ENCODE measurements at regions not wholly inside any gene's neighbourhood (a gene's known extent, or its start where the extent isn't known, plus 50 kb on each side); places are given as distances from the start of the nearest gene placed in this dataset.
"Not testable (repeated sequence)": the region's sequence is repeated elsewhere in the genome, so short reads cannot be mapped to it uniquely, and the experiment has no call there.

DNA sequence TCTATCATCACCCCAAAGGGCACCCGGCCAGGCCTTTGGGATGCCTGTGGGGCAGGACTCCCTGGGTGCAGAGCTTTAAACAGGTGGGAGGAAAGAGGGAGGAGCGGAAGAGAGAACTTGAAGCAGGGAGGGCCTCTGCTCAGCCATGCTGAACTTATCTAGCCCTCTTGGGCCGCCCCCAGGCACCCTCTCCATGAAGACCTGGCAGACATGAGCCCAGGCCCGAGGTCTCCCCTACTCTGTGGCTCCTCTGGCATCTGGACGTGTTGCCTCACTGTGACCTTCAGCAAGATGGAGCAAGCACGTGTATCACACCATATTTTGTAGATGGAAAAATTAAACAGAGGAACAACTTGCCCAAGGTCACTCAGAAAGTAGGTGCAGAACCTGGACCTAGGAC lies 711.4 kb downstream of the MATN1 start:
- DNase-seq (ENCODE audit: low spot score) = no peak

DNA sequence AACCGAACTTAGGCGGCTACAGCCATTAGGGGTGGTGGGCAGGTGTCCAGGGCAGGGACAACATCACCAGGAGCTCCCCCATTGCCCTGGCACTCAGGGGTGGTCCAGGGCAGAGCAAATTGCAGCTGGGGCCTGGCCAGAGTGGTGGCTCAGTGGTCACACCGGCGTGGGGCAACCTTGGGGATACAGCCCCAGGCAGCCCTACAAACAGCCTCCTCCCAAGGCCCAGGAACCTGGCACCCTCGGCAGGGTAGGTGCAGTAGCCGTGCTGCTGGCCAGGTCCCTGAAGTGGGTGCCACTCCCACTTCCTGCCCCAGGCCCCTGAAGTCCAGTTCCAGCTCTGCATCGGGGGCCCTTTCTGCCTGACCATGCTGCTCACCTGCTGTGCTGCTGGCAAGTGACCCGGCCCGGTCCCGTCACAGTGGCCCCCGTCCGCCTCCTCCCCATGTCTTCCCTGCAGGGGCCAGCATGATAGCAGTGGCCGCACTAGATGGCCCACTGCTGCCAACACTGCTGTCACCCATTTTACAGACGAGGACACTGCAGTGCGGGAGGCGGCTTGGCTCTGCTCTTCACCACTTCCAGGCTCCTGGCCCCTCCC lies 712.8 kb downstream of the MATN1 start:
- no peak for DNase-seq (ENCODE audit: low spot score)

DNA sequence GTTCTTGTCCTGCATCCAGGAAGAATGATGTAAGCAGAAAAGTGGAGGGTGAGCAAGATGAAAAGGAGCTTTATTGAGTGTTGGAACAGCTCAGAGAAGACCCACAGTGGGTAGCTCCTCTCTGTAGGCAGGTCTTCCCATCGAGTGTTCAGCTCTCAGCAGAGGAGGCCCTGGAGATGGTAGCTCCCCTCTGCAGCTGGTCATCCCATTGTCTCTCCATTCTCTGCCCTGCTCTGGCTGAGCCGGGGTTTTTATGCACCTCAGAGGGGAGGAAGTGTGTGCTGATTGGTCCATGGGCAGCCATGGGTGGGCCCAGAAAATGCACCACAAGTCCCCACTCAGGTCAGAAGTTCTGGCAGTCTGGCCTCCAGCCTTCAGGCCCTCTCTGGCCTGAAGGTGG lies 713.7 kb downstream of the MATN1 start:
- DNase-seq (ENCODE audit: low spot score) = no peak

DNA sequence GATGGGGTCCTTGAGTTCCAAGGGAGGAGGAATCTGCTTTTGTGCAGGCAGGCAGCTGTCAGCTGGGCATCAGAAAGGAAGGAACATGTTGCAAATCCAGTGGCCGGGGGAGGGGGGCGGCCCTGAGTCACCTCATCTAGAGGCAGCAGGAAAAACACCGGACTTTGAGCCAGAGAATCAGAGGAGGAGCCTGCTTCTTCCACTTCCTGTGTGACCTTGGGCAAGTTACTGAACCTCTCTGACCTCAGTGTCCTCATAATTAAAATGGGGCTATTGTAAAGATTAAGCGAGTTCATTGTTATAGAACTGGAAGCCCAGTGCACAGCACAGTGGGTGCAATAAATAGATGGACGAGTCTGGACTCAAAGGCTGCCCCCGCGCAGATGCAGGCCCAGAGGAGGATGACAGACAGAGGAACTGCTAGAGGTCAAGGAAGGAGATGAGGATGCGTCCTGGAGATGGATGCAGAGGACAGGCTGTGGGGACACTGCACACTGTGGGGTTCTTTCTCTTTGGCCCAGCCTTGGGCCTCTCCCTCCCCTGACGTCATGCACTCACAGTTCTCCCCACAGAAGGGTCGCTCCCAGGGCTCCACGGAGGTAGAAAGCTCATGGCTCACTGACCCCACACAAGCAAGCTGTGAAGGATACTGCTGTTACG lies 714.3 kb downstream of the MATN1 start:
- DNase-seq (ENCODE audit: low spot score) = no peak

DNA sequence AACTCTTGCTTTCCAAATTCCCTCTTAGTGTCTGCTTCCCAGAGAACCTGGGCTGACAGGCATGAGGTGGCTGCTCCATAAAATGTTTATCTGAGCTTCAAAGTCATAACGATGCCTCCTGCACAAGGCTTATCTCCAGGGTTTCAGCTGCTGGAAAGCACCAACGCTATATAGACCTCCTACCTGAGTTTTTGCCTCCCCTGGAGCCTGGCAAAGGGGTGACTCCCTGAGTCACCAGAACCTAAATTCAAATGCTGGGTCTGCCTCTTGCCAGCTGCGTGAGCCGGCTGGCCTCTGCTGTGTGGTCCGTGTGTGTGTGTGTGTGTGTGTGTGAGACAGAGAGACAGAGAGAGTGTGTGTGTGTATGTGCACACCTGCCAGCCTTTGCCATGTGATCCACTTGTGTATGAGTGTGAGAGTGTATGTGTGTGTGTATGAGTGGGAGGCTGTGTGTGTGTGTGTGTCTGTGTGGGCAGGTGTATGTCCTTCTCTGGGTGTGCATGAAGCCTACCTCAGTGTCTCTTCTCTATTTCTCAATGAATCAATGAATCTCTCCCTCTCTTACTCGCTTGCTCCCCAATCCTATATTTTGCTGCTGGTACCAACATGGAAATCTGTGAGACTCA lies 714.9 kb downstream of the MATN1 start:
- DNase-seq (ENCODE audit: low spot score) = no peak

DNA sequence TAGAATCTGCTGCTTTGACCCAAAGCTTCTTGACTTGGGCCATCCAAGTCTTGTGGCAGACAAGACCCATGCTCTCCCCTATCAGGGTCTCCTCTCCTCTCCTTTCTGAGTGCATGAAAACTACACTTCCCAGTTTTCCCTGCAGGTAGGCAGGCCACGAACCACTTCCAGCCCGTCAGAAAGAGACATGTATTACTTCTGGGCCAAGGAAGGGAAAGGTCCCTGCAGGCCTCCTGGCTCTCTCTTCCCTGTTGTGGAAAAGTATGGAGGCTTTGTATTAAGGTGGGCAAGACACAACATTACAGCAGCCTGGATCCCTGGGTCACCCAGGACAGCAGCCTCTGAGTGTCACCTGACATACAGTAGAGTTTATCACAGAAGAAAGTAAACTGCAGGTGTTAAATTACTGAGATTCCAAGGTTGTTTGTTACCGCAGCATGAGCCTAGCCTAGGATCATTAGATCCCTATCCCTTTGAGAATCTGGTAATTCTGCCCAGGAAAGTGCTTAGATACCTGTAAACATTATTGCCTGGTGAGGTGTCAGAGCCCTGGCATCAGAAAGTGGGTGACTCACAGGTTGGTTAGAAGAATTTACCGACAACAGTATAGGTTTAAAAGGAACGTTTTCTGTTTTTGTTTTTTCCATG lies 717.3 kb downstream of the MATN1 start:
- DNase-seq (ENCODE audit: low spot score) = no peak

DNA sequence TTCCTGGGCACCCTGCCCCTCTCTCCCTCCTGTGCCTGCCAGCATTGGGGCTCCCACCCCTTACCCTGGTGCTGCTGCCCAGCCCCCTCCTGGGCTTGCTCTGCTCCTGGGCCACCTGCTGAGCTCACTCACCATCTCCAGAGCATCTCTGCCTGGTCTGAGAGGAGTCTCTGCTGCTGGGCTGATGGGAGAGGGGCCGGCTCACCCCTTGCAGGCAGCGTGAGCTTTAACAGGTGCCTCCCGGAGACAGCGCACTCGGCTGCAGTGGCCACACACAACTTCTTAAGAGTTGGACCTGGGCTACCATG lies 721.7 kb downstream of the MATN1 start:
- DNase-seq (ENCODE audit: low spot score) = no peak

DNA sequence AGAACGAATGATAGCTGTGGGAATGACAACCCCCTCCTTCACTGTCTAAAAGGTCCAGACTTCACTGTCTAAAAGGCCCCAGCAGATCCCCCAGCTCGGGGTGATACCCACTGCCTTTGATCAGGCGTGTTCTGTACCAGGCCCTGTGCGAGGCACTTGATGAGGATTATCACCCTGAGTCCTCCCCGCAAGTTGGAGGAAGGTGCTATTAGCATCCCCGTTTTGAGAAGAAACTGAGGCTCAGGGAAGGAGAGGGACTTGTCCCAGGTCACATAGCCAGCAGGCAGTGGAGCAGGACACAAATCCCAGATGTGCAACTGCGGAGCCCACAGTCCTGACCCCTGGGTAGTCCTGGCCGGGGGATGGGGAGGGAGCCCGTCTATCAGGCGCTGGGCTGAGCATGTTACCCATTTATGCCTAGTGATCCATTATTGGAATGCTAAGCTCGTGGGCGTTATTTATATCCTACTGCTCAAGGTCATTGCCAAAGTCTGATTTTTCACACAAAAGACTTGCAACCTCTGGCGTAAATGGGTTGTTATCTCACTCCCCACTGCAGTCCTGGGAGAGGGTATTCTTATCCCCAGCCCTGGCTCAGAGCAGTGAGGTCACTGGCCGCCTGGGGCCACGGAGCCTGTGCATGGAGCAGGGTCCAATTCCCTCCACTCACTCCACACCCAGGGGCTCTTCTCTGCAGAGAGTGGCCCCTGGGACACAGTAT lies 722.2 kb downstream of the MATN1 start:
- no peak for DNase-seq (ENCODE audit: low spot score)

DNA sequence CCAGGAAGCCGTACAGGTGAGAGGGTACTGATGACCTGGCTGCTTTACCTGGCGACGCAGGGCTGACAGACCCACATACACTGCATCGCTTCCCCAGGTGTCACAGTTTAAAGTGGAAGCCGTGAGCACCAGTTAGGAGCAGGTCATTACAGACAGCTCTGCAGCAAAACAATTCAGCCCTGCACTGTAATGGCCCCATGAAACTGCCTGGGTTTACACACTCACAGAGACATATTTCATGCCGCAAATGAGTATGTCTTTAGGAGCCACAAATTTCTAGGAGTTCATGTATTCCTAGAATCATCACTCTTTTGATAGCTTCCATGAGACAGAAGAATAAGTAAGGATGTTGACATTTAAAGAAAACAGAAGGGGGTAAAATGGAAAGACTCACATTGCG lies 723.1 kb downstream of the MATN1 start:
- DNase-seq (ENCODE audit: low spot score) = no peak

DNA sequence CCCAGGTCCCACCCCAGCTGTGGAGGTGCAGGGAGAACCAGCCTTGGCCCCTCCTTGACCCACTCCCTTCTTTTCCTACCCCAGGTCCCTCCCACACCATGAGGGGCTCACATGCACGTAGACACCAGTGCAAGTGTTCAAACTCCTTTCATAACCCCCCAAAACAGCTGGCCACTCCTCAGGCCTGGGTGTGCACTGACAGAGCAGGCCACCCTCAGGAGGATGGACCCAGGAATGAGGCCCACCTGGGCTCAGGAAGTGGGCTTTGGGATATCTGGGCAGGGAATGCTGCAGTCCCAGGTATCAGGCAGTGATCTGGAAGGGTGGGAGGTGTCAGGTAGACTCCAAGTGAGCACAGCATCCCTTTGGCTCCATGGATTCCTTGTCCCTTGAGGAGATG lies 723.8 kb downstream of the MATN1 start:
- DNase-seq (ENCODE audit: low spot score) = no peak

DNA sequence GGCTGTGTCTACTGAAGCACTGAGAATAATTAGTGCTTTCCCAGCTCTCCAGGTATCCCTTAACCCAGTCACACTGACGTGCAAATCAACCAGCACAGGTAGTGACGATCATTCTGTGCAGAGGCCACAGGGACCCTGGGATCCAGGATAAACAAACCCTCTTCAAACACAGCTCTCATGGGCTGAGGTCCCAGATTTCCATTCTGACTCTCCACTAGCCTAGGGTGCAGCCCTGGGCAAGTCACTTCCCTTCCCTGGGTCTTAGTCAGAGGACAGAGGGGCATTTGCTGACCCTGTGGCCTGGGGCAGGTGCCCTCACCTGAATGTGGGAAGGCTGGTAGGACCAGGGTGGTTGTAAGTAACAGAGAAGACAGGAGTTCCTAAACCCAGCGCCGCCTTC lies 724.7 kb downstream of the MATN1 start:
- DNase-seq (ENCODE audit: low spot score) = no peak

DNA sequence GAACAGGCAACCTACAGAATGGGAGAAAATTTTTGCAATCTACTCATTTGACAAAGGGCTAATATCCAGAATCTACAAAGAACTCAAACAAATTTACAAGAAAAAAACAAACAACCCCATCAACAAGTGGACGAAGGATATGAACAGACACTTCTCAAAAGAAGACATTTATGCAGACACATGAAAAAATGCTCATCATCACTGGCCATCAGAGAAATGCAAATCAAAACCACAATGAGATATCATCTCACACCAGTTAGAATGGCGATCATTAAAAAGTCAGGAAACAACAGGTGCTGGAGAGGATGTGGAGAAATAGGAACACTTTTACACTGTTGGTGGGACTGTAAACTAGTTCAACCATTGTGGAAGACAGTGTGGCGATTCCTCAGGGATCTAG lies 725.6 kb downstream of the MATN1 start:
- not testable (repeated sequence) for DNase-seq (ENCODE audit: low spot score)

DNA sequence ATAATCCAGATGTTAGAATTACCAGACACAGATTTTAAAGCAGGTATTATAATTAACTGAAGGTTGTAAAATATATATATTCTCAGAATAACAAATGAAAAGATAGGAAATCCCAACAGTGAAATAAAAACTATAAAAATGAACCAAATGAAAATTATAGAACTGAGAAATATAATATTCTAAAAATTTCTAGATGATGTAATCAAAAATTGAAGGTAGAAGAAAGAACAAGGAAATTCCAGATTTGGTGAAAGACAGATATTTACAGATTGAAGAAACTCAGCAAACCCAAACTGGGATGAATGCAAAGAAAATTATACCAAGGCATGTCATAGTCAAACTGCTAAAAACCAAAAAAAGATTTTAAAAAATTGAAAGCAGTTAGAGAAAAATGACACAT lies 729.4 kb downstream of the MATN1 start:
- no peak for DNase-seq (ENCODE audit: low spot score)

DNA sequence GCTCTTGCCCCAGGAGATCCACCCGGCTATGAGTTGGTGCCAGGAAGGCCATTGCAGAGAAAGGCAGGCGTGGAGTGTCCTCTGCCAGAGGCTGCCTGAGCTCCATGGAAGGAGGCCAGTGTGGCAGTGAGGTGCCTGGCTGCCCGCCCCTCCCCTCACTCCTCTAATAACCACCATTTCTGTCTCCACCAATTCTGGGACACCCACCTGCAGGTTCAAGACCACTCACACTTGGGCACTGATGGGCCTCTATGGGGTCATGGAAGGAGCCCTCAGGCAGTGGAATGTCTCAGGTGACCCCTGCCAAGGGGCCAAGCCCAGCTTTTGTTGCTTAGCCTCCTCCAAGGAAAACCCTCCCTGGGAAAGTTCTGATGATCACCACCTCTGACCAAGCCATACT lies 731.6 kb downstream of the MATN1 start:
- DNase-seq (ENCODE audit: low spot score) = no peak

DNA sequence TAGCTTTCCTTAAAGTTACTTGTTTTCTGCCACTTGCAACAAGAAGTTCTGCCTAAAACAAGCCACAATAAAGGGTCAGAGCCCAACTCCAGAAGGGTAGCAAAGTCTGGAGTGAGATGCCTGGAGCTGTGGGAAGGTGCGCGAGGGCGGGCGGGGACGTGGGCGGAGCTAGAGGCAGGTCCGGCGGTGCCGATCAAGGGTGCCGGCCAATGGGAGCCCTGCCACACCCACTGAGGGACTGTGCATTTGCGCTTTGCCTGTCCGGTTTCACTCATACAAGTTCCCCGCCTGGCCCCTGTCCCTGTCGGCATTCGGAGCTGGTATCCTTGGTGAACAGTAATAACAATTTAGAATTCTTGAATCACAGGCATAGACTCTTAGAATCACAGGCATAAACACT lies 732.4 kb downstream of the MATN1 start:
- no peak for DNase-seq (ENCODE audit: low spot score)

DNA sequence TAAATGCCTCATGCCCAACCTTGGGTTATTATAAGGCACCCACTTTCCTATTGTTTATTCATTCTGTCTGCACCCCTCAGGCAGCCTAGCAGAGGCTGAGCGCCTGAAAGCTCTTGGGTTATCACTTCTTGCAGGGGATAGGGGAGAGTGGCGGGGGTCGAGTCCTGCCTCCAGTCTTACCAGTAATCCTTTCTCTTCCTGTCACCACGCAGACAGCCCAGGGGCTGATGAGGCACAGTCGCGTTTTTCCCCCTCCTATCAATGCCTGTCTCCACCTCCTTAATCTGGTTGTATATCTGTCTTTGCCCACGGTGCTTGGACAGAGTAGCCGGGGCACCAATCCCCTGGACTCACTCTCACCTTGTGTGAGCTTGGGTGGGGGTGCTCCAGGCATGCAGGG lies 733.1 kb downstream of the MATN1 start:
- no peak for DNase-seq (ENCODE audit: low spot score)

DNA sequence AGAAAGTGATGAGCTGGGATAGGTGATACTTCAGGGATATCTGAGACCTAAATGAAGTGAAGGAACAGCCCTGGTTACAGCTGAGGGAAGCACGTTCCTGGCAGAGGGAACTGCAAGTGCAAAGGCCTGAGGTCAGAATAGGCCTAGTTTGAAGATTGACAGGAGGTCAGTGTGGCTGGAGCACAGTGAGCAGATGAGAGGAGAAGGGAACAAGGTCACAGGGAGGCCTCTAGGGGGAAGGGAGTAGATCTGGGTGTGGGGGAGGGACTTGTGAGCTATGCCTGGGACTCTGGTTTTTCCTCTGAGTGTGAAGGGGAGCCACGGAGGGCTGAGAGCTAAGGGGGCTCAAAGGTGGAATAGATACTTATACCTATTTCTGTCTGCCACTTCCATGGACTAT lies 736.4 kb downstream of the MATN1 start:
- no peak for DNase-seq (ENCODE audit: low spot score)

DNA sequence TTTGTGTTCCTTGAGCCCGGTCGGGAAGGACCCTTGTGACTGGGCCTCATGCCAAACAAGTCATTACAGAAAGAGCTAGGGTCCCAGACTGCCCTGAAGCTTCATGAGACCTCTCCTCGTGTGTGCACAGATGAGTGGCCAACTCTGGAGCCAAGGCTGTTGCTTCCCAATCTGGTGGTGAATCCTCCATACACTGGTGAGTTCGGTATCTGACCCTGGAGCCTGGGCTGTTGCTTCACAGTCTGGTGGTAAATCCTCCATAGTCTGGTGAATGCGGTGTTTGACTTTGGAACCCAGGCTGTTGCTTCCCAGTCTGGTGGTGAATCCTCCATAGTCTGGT lies 737.8 kb downstream of the MATN1 start:
- DNase-seq (ENCODE audit: low spot score) = no peak

DNA sequence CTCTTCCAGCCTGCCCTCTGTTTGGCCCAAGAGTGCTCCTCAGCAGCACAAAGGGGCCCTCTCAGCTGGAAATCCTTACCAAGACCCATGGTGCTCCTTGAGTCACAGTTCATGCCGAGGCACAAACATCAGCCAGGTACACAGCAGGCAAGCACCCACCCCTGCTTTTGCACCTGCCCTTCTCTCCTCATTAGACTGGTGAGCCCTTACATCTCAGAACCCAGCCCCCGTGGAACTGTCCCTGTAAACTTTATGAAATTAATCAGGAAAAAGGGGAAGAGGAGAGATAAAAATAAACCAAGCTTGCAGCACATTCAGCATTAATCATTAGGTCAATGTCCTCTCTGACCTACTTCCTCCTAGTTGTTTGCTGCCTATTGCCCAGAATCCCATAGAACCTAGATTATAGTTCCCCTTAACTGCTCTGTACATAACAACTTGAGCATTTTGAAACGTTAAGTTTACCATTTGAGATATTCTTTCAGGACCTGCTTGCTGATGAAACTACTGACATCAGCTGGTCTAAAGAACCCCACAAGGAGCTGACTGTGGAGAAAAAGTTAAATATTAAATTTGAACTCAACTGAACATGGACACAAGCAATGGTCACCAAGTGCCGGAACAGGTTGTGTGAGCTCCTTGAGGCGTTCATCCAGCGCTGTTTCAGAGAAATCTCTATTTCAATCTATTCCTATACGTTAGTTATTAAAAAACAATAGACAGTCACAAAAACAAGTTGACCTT lies 738.4 kb downstream of the MATN1 start:
- peak; percentile 2 for DNase-seq (ENCODE audit: low spot score)

DNA sequence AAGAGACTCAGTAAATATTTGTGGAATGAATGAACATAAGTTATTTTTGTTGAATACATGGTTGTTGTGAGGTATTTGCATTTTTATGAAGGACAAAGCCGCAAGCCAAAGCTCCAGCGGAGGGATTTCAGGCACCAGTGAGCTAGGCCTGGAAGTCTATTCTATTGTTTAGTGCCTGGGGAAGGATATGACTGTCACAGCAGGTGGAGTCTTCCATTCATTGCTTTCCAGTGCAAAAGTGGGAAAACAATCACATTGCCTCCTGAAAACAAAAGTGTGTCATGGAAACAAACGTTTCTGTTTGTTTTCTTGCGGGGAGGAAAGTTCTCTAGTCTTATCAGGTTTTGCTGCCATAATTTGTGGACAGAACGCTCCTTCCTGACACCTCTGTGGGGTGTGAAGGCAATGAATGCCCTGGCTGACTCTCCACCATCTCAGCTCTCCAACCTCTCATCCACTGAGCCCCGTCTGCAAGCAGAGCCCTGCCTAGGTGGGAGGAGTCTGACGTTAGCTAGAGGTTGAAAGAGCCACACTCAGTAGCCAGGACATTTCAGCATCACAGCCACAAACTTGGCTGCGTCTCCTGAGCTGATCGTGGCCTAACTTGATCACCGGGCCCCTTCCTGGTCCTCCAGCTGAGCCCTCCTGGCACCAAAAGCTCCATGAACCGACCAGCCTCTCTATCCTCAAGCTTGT lies 739.1 kb downstream of the MATN1 start:
- DNase-seq (ENCODE audit: low spot score) = no peak

DNA sequence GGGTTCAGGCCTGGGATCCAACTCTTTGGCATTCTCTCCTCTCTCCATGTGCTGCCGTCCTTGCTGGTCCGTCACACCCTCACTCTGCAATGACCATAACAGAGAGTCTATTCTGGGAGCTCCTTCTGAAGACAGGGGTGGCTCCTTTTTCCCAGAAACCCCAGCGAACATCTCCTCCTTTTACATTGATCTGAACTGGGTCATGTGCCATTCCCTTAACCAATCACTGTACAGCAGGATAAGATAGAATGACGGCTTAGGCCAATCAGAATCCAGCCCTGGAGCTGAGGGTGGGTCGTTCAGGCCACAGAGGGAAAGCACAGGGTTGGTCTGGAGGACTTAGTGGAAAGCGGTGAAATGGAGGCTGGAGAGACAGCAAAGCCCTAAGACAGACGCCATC lies 740.1 kb downstream of the MATN1 start:
- no peak for DNase-seq (ENCODE audit: low spot score)

Data from umbilical cord (tissue), 1 donor.